SK-N-MC (cell line): ENCODE measurements at regions not wholly inside any gene's neighbourhood (a gene's known extent, or its start where the extent isn't known, plus 50 kb on each side); places are given as distances from the start of the nearest gene placed in this dataset.

Experiments
- DNase-seq: peaks from one replicate; pipeline ENCODE4 v3.0.0-alpha.2; 2011; ENCODE audit warnings: low read depth, low spot score
- H3K27ac ChIP-seq: fragments of 200-600 bp; sonication (generic); 2 replicates; pipeline ENCODE4 v1.5.1; 2016; ENCODE audit warnings: mixed run types
- H3K36me3 ChIP-seq: fragments of 200-600 bp; sonication (generic); 2 replicates; pipeline ENCODE4 v1.6.1; 2017; ENCODE audit warnings: antibody characterized with exemption, low read length, mixed read lengths; ENCODE audit not compliant: insufficient read depth
- H3K4me3 ChIP-seq: fragments of 200-600 bp; sonication (generic); 2 replicates; pipeline ENCODE4 v1.5.1; 2016
- H3K9ac ChIP-seq: fragments of 200-600 bp; sonication (generic); 2 replicates; pipeline ENCODE4 v1.8.0; 2017; ENCODE audit warnings: mixed run types, mixed read lengths; ENCODE audit not compliant: insufficient read length
- H3K9me3 ChIP-seq: fragments of 200-600 bp; sonication (generic); 2 replicates; pipeline ENCODE4 v1.6.1; 2017; ENCODE audit warnings: low read depth, mild to moderate bottlenecking, antibody characterized with exemption, low read length, moderate library complexity, mixed read lengths
- EZH2 ChIP-seq: fragments of 200-600 bp; sonication (generic); IDR thresholded peaks from one replicate; pipeline ENCODE4 v1.6.1; 2017; ENCODE audit warnings: antibody characterized with exemption
- FOXP2 ChIP-seq: optimal IDR thresholded peaks from 2 replicates; pipeline ENCODE3; 2011; ENCODE audit warnings: mild to moderate bottlenecking, moderate library complexity; ENCODE audit not compliant: insufficient read depth; ENCODE audit errors: extremely low read length, control extremely low read depth
- POLR2AphosphoS5 ChIP-seq: IDR thresholded peaks from 2 replicates; pipeline ENCODE4 v1.6.1; 2012; ENCODE audit warnings: mild to moderate bottlenecking, low read depth, low read length, borderline replicate concordance

GRCh38 chr11:41895081-41895480, 435.6 kb upstream of the LRRC4C start:
- TF ChIP-seq FOXP2 (no peak), POLR2AphosphoS5 (no peak), EZH2 (no peak)
- no peak for DNase-seq
- H3K9me3 ChIP-seq, result no peaks in the 10 kb centered on the region
- no peak overlapping the region for H3K9ac ChIP-seq
- no peak overlapping the region for H3K4me3 ChIP-seq
- H3K36me3 ChIP-seq, result no peaks in the 10 kb centered on the region
- H3K27ac ChIP-seq, result no peak overlapping the region

- H3K27ac ChIP-seq, result no peak overlapping the region
- no peak for DNase-seq
- H3K36me3 ChIP-seq, result no peaks in the 10 kb centered on the region
- H3K4me3 ChIP-seq, result no peak overlapping the region
- TF ChIP-seq EZH2 (no peak), FOXP2 (no peak), POLR2AphosphoS5 (no peak)
- no peaks in the 10 kb centered on the region for H3K9me3 ChIP-seq
- no peak overlapping the region for H3K9ac ChIP-seq
These were observed 438.5 kb upstream of the LRRC4C start for GRCh38 chr11:41897991-41898390.

GRCh38 chr11:41917900-41918299, 458.4 kb upstream of the LRRC4C start:
- TF ChIP-seq POLR2AphosphoS5, result no peak
- no peak for TF ChIP-seq FOXP2
- no peak for TF ChIP-seq EZH2
- no peak for DNase-seq
- H3K27ac ChIP-seq, result no peak overlapping the region
- no peaks in the 10 kb centered on the region for H3K9me3 ChIP-seq
- no peak overlapping the region for H3K9ac ChIP-seq
- no peaks in the 10 kb centered on the region for H3K36me3 ChIP-seq
- H3K4me3 ChIP-seq, result no peak overlapping the region

- Histone ChIP-seq H3K4me3 (no peak overlapping the region), H3K27ac (no peak overlapping the region), H3K36me3 (no peaks in the 10 kb centered on the region), H3K9me3 (no peaks in the 10 kb centered on the region), H3K9ac (no peak overlapping the region)
- DNase-seq, result no peak
- TF ChIP-seq POLR2AphosphoS5, result no peak
- no peak for TF ChIP-seq EZH2
- no peak for TF ChIP-seq FOXP2
These were observed 460.9 kb upstream of the LRRC4C start for GRCh38 chr11:41920374-41920773.

- DNase-seq, result no peak
- Histone ChIP-seq H3K9ac (no peak overlapping the region), H3K9me3 (no peaks in the 10 kb centered on the region), H3K4me3 (no peak overlapping the region), H3K27ac (no peak overlapping the region), H3K36me3 (no peaks in the 10 kb centered on the region)
- no peak for TF ChIP-seq POLR2AphosphoS5
- TF ChIP-seq FOXP2, result no peak
- no peak for TF ChIP-seq EZH2
These were observed 462.4 kb upstream of the LRRC4C start for GRCh38 chr11:41921746-41922390.

- no peak overlapping the region for H3K9ac ChIP-seq
- H3K27ac ChIP-seq, result no peak overlapping the region
- no peaks in the 10 kb centered on the region for H3K36me3 ChIP-seq
- no peak overlapping the region for H3K4me3 ChIP-seq
- no peaks in the 10 kb centered on the region for H3K9me3 ChIP-seq
- DNase-seq, result no peak
- TF ChIP-seq POLR2AphosphoS5 (no peak), FOXP2 (no peak), EZH2 (no peak)
These were observed 466.9 kb upstream of the LRRC4C start for GRCh38 chr11:41926339-41926738.

GRCh38 chr11:41935241-41935640, 475.8 kb upstream of the LRRC4C start:
- no peaks in the 10 kb centered on the region for H3K9me3 ChIP-seq
- H3K4me3 ChIP-seq, result no peak overlapping the region
- TF ChIP-seq FOXP2 (no peak), POLR2AphosphoS5 (no peak), EZH2 (no peak)
- H3K9ac ChIP-seq, result no peak overlapping the region
- no peak overlapping the region for H3K27ac ChIP-seq
- no peaks in the 10 kb centered on the region for H3K36me3 ChIP-seq
- DNase-seq, result no peak

- H3K27ac ChIP-seq, result no peak overlapping the region
- no peak overlapping the region for H3K4me3 ChIP-seq
- no peak for DNase-seq
- TF ChIP-seq EZH2 (no peak), POLR2AphosphoS5 (no peak), FOXP2 (no peak)
- H3K36me3 ChIP-seq, result no peaks in the 10 kb centered on the region
- no peaks in the 10 kb centered on the region for H3K9me3 ChIP-seq
- H3K9ac ChIP-seq, result no peak overlapping the region
These were observed 476.3 kb upstream of the LRRC4C start for GRCh38 chr11:41935795-41936194.

GRCh38 chr11:41943656-41944055, 484.2 kb upstream of the LRRC4C start:
- H3K36me3 ChIP-seq, result no peaks in the 10 kb centered on the region
- no peak overlapping the region for H3K27ac ChIP-seq

More at GRCh38 chr11:41943656-41944055, 484.2 kb upstream of the LRRC4C start:
- TF ChIP-seq EZH2, result no peak
- no peak for DNase-seq
- Histone ChIP-seq H3K9ac (no peak overlapping the region), H3K9me3 (no peaks in the 10 kb centered on the region), H3K4me3 (no peak overlapping the region)
